ENCODE measurements at regions not wholly inside any gene's neighbourhood (a gene's known extent, or its start where the extent isn't known, plus 50 kb on each side); places are given as distances from the start of the nearest gene placed in this dataset.

- no peak for DNase-seq (ENCODE audit: low read depth)
- no peak overlapping the region for H3K4me3 ChIP-seq (ENCODE audit: low read depth, low read length)
Measured at GRCh38 chr5:97544240-97544639, 361.2 kb upstream of the RIOK2 start.

DNA sequence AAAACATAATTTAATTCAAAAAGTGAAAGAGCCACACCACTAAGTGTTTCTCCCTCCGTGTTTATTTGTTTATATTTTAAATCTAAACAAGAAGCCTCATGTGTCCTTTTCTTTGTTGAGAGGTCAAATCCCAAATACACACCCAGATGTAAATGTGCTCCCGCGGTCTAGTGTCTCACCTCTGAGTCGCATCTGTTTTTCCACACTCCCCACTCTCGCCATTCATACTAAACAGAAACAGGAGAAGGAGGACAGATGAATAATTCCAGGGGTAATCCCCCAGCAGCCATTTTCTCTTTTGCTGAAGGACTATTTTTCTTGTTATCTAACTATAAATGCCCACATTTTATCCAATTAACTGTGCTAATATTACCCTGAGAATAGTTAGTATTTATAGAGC is 361.6 kb upstream of the RIOK2 start:
- peak overlapping the region; percentile 14 for H3K4me3 ChIP-seq (ENCODE audit: low read depth, low read length)
- no peak for TF ChIP-seq CTCF (IDR thresholded peaks at IDR 0.05; ENCODE audit: insufficient read depth, low read depth, low read length)
- DNase-seq (ENCODE audit: low read depth) = peak; percentile 29

More at GRCh38 chr5:97544240-97544639, 361.2 kb upstream of the RIOK2 start:
- TF ChIP-seq CTCF (IDR thresholded peaks at IDR 0.05; ENCODE audit: insufficient read depth, low read depth, low read length) = no peak

DNA sequence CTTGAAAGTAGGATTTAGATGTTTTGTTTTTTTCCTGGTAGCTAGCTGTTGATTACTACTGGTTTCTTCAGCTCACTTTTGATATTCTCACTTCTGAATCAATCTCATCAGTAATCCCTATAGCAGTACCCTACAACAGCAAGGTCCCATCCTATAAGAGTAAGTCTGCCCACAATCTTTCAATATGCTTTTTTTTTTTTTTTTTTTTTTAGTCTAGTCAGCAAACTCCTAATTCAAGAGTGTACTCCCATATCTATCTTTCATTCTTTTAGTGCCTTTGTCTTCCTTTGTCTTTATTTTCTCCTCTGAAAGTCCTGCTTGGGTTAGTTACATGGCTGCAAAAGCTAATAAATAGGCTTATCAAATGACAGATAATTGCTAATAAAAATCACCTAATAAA is 362.4 kb upstream of the RIOK2 start:
- H3K4me3 ChIP-seq (ENCODE audit: low read depth, low read length) = no peak overlapping the region
- TF ChIP-seq CTCF (IDR thresholded peaks at IDR 0.05; ENCODE audit: insufficient read depth, low read depth, low read length) = no peak
- DNase-seq (ENCODE audit: low read depth) = no peak

GRCh38 chr5:97545886-97546535 is 363.0 kb upstream of the RIOK2 start:
- no peak for DNase-seq (ENCODE audit: low read depth)
- H3K4me3 ChIP-seq (ENCODE audit: low read depth, low read length) = no peak overlapping the region
- TF ChIP-seq CTCF (IDR thresholded peaks at IDR 0.05; ENCODE audit: insufficient read depth, low read depth, low read length) = no peak

DNA sequence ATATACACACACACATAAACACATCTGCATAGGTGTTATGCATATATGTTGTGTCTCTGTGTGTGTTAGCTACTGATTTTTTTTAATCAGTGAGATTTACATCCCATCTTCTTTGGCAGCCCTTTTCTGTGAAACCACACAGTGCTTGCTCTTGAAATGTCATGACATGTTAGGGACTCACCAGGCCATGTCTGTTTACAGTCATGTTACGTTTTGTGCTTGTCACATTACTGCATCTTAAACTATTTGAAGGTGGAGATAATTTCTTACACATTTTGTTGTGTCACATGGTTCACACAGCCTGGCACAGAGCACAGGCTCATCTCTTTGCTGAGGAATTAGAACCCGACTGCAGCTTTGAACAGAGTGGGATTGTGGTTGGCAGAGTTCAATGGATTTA is 364.4 kb upstream of the RIOK2 start:
- no peak overlapping the region for H3K4me3 ChIP-seq (ENCODE audit: low read depth, low read length)
- DNase-seq (ENCODE audit: low read depth) = no peak
- no peak for TF ChIP-seq CTCF (IDR thresholded peaks at IDR 0.05; ENCODE audit: insufficient read depth, low read depth, low read length)

- no peak for TF ChIP-seq CTCF (IDR thresholded peaks at IDR 0.05; ENCODE audit: insufficient read depth, low read depth, low read length)
- no peak overlapping the region for H3K4me3 ChIP-seq (ENCODE audit: low read depth, low read length)
- DNase-seq (ENCODE audit: low read depth) = peak; percentile 32
Measured at GRCh38 chr5:97547999-97548738, 365.1 kb upstream of the RIOK2 start.

Data from fibroblast of villous mesenchyme (primary cell).